GM12878 (cell line): ENCODE measurements at regions not wholly inside any gene's neighbourhood (a gene's known extent, or its start where the extent isn't known, plus 50 kb on each side); places are given as distances from the start of the nearest gene placed in this dataset.

Experiments used
- ATAC-seq: fragments of 200-7000 bp; cut with Tn5 transposase; 3 replicates; pipeline ENCODE4 v1.9.1; 2020; ENCODE audit warnings: mild to moderate bottlenecking, moderate library complexity
- BruUV-seq: library from RNA; stranded (reverse); fragments of 400-500 nt; replicated peaks from 2 replicates; lab custom pipeline; 2021; lab: Mats Ljungman, UMichigan
- CTCF ChIA-PET: fragments of 300-600 bp; sonication (Branson Sonifier 250); formaldehyde crosslinking; extraction: SDS; loops from one replicate; lab custom pipeline; 2021; ENCODE audit warnings: inconsistent platforms; lab: Yijun Ruan, JAX
- POLR2A ChIA-PET: fragments of 350-600 bp; formaldehyde crosslinking; extraction: SDS; loops from one replicate; lab custom pipeline; 2021; ENCODE audit warnings: inconsistent platforms; lab: Charles Lee
- RAD21 ChIA-PET: fragments of 300-600 bp; sonication (Branson Sonifier 250); formaldehyde crosslinking; loops from one replicate; lab custom pipeline; 2023; ENCODE audit warnings: antibody characterized with exemption; ENCODE audit not compliant: unreplicated experiment; lab: Charles Lee
- SMC1A ChIA-PET: fragments of 300-600 bp; sonication (Branson Sonifier 250); formaldehyde crosslinking; loops from one replicate; lab custom pipeline; 2023; ENCODE audit not compliant: unreplicated experiment, uncharacterized antibody; lab: Charles Lee
- DNase-seq: peaks from one replicate; pipeline ENCODE4 v3.0.0-alpha.2; 2011; ENCODE audit warnings: low read depth, low spot score
- FAIRE-seq: peaks from 3 replicates; lab custom pipeline; 2011; peaks lifted over from hg19 to GRCh38; lab: Jason Lieb, UNC
- H2AFZ ChIP-seq: 2 replicates; pipeline ENCODE4 v1.6.0; 2011; ENCODE audit warnings: low read depth, low read length, control low read depth; ENCODE audit not compliant: control insufficient read depth
- H3K27ac ChIP-seq: 2 replicates; pipeline ENCODE4 v1.5.1; 2011; ENCODE audit warnings: control low read depth; ENCODE audit not compliant: control insufficient read depth, insufficient read depth
- H3K27me3 ChIP-seq, 2 experiments: replicated peaks in 1 of 2; 2 replicates each; pipeline versions ENCODE4 v1.6.0 to v1.6.1; 2011; ENCODE audit warnings: low read length in 1 of 2; ENCODE audit not compliant: control insufficient read depth in 2 of 2, insufficient read depth in 2 of 2
- H3K36me3 ChIP-seq, 2 experiments: 2 replicates each; pipeline ENCODE4 v1.5.1; 2011; ENCODE audit warnings: low read length in 1 of 2; ENCODE audit not compliant: control insufficient read depth in 2 of 2, insufficient read depth in 2 of 2
- H3K4me1 ChIP-seq: 2 replicates; pipeline ENCODE4 v1.6.1; 2011; ENCODE audit warnings: mild to moderate bottlenecking, low read length, moderate library complexity, mixed read lengths; ENCODE audit not compliant: control insufficient read depth, insufficient read depth
- H3K4me2 ChIP-seq: 2 replicates; pipeline ENCODE4 v1.6.0; 2011; ENCODE audit warnings: control low read depth; ENCODE audit not compliant: control insufficient read depth, insufficient read depth
- H3K4me3 ChIP-seq: fragments of 200-600 bp; sonication (generic); 2 replicates; pipeline ENCODE4 v1.5.1; 2016
- H3K79me2 ChIP-seq: 2 replicates; pipeline ENCODE4 v1.6.0; 2011; ENCODE audit warnings: low read length; ENCODE audit not compliant: control insufficient read depth, insufficient read depth
- H3K9ac ChIP-seq: 2 replicates; pipeline ENCODE4 v1.8.0; 2011; ENCODE audit warnings: low read length, control low read depth, mixed read lengths; ENCODE audit not compliant: control insufficient read depth, insufficient read depth
- H3K9me3 ChIP-seq: replicated peaks from 3 replicates; pipeline ENCODE4 v1.5.1; 2011; ENCODE audit warnings: mild to moderate bottlenecking, low read length; ENCODE audit not compliant: control insufficient read depth, insufficient read depth
- H4K20me1 ChIP-seq: 2 replicates; pipeline ENCODE4 v1.6.0; 2011; ENCODE audit not compliant: control insufficient read depth, insufficient read depth
- E2F4 ChIP-seq: IDR thresholded peaks from 2 replicates; pipeline ENCODE4 v1.6.1; 2012; ENCODE audit warnings: low read depth, low read length, improper control_type of control experiment
- SREBF1 ChIP-seq: IDR thresholded peaks from 2 replicates; pipeline ENCODE4 v1.6.1; 2012; ENCODE audit warnings: mild to moderate bottlenecking, low read length
- TCF12 ChIP-seq: IDR thresholded peaks from 2 replicates; pipeline ENCODE4 v1.6.1; 2011; ENCODE audit warnings: low read depth, mild to moderate bottlenecking, low read length
- ZNF687 ChIP-seq: fragments of 450-650 bp; IDR thresholded peaks from 2 replicates; pipeline ENCODE4 v1.6.1; 2017; ENCODE audit warnings: mild to moderate bottlenecking, moderate library complexity
- WGBS: methylation state at CpG from one replicate; pipeline ENCODE4 v1.1.6; 2016; ENCODE audit warnings: low lambda C conversion rate; ENCODE audit not compliant: insufficient replicate concordance, insufficient coverage; ENCODE audit errors: missing lambda C conversion rate; 5-methylcytosine and 5-hydroxymethylcytosine counted together
- in situ Hi-C: fragments of 300-500 bp; cut with MboI; formaldehyde crosslinking; loops from 9 replicates; pipeline ENCODE4 v1.14.3; 2018; ENCODE audit warnings: mixed read lengths
- intact Hi-C: fragments of 100-400 bp; cut with micrococcal nuclease; formaldehyde crosslinking; loops from one replicate; pipeline ENCODE4 v1.14.2; 2022; ENCODE audit not compliant: unreplicated experiment

GRCh38 chr1:64357422-64357821 is 112.5 kb upstream of the CACHD1 start (continued):
- no peak for TF ChIP-seq E2F4

- DNase-seq (no peak), ATAC-seq (no peak), FAIRE-seq (no peak)
- ChIA-PET CTCF (no interaction called here), RAD21 (no interaction called here), SMC1A (interaction anchor here (0.7 kb wide), 1 partner anchor 35 kb away, joined by 3 read pairs; no protein-coding TSS in a partner anchor), POLR2A (no interaction called here)
- Histone ChIP-seq H3K4me2 (no peak overlapping the region), H3K79me2 (no peaks in the 10 kb centered on the region), H4K20me1 (no peaks in the 10 kb centered on the region), H3K4me3 (no peak overlapping the region), H3K4me1 (no peaks in the 10 kb centered on the region), H2AFZ (no peak overlapping the region), H3K36me3 (no peaks in the 10 kb centered on the region), H3K27ac (no peak overlapping the region), H3K27me3 (no peaks in the 10 kb centered on the region; a peak in 2 of 4 replicates), H3K9ac (no peak overlapping the region), H3K9me3 (no peaks in the 10 kb centered on the region)
- TF ChIP-seq TCF12 = no peak
- TF ChIP-seq ZNF687 = no peak
- no peak for TF ChIP-seq SREBF1
- BruUV-seq = no TSS peak
- in situ Hi-C loops = no loop called here
- intact Hi-C loops = no loop called here
- 30% methylated on average over 5 of the region's 5 CpGs for WGBS
Observed at GRCh38 chr1:64358692-64359091, 111.2 kb upstream of the CACHD1 start.
